Endothelial cell (in vitro differentiated cells): ENCODE measurements at regions not wholly inside any gene's neighbourhood (a gene's known extent, or its start where the extent isn't known, plus 50 kb on each side); places are given as distances from the start of the nearest gene placed in this dataset.
"Not testable (repeated sequence)": the region's sequence is repeated elsewhere in the genome, so short reads cannot be mapped to it uniquely, and the experiment has no call there.

ENCODE experiments used
- DNase-seq: peaks from one replicate; pipeline ENCODE4 v3.0.0; 2021; ENCODE audit warnings: low spot score
- H3K27ac Mint-ChIP-seq: one replicate; pipeline ENCODE4 v1.8.0; 2021; ENCODE audit warnings: mixed read lengths, inconsistent platforms; ENCODE audit not compliant: unreplicated experiment
- H3K27me3 Mint-ChIP-seq: one replicate; pipeline ENCODE4 v1.8.0; 2021; ENCODE audit warnings: mild to moderate bottlenecking, moderate library complexity, mixed read lengths, inconsistent platforms; ENCODE audit not compliant: unreplicated experiment
- H3K36me3 Mint-ChIP-seq: one replicate; pipeline ENCODE4 v1.8.0; 2021; ENCODE audit warnings: mild to moderate bottlenecking, low read depth, mixed read lengths, inconsistent platforms; ENCODE audit not compliant: unreplicated experiment
- H3K4me1 Mint-ChIP-seq: one replicate; pipeline ENCODE4 v1.8.0; 2021; ENCODE audit warnings: mild to moderate bottlenecking, mixed read lengths, inconsistent platforms; ENCODE audit not compliant: unreplicated experiment
- H3K4me3 Mint-ChIP-seq: one replicate; pipeline ENCODE4 v1.8.0; 2021; ENCODE audit warnings: mild to moderate bottlenecking, mixed read lengths, inconsistent platforms; ENCODE audit not compliant: unreplicated experiment
- H3K9me3 Mint-ChIP-seq: one replicate; pipeline ENCODE4 v1.8.0; 2021; ENCODE audit warnings: mixed read lengths, inconsistent platforms; ENCODE audit not compliant: unreplicated experiment

- H3K27ac Mint-ChIP-seq, H3K4me1 Mint-ChIP-seq, H3K9me3 Mint-ChIP-seq, H3K27me3 Mint-ChIP-seq, DNase-seq, H3K4me3 Mint-ChIP-seq, H3K36me3 Mint-ChIP-seq: not testable (repeated sequence)
Observed at GRCh38 chr15:21174761-21175160, 265.5 kb downstream of the POTEB3 start.

- H3K27me3 Mint-ChIP-seq, DNase-seq, H3K27ac Mint-ChIP-seq, H3K36me3 Mint-ChIP-seq, H3K9me3 Mint-ChIP-seq, H3K4me3 Mint-ChIP-seq, H3K4me1 Mint-ChIP-seq: not testable (repeated sequence)
Observed at GRCh38 chr15:21151203-21151966, 285.3 kb upstream of the POTEB2 start.

- not testable (repeated sequence) for H3K4me1 Mint-ChIP-seq, H3K27ac Mint-ChIP-seq, H3K4me3 Mint-ChIP-seq, H3K36me3 Mint-ChIP-seq, H3K9me3 Mint-ChIP-seq, H3K27me3 Mint-ChIP-seq, DNase-seq
Observed at GRCh38 chr15:21148136-21148535, 282.0 kb upstream of the POTEB2 start.

- not testable (repeated sequence) for DNase-seq, H3K27me3 Mint-ChIP-seq, H3K4me1 Mint-ChIP-seq, H3K36me3 Mint-ChIP-seq, H3K9me3 Mint-ChIP-seq, H3K27ac Mint-ChIP-seq, H3K4me3 Mint-ChIP-seq
Observed at GRCh38 chr15:21133893-21134292, 267.8 kb upstream of the POTEB2 start.

GRCh38 chr15:21112271-21113053, 246.3 kb upstream of the POTEB2 start:
- H3K4me1 Mint-ChIP-seq, H3K4me3 Mint-ChIP-seq, H3K27ac Mint-ChIP-seq, H3K36me3 Mint-ChIP-seq, H3K27me3 Mint-ChIP-seq, DNase-seq, H3K9me3 Mint-ChIP-seq: not testable (repeated sequence)

- not testable (repeated sequence) for H3K27ac Mint-ChIP-seq, H3K9me3 Mint-ChIP-seq, H3K4me1 Mint-ChIP-seq, H3K4me3 Mint-ChIP-seq, H3K27me3 Mint-ChIP-seq, H3K36me3 Mint-ChIP-seq
- peak; percentile 7 for DNase-seq
Observed at GRCh38 chr15:21111861-21112260, 245.7 kb upstream of the POTEB2 start.

- not testable (repeated sequence) for H3K36me3 Mint-ChIP-seq, DNase-seq, H3K27me3 Mint-ChIP-seq, H3K4me1 Mint-ChIP-seq, H3K4me3 Mint-ChIP-seq, H3K9me3 Mint-ChIP-seq, H3K27ac Mint-ChIP-seq
Observed at GRCh38 chr15:21111172-21111571, 245.1 kb upstream of the POTEB2 start.

- not testable (repeated sequence) for H3K4me3 Mint-ChIP-seq, H3K27ac Mint-ChIP-seq, H3K36me3 Mint-ChIP-seq, H3K9me3 Mint-ChIP-seq, H3K4me1 Mint-ChIP-seq, H3K27me3 Mint-ChIP-seq
- DNase-seq: peak; percentile 8
Observed at GRCh38 chr15:21110187-21110804, 244.2 kb upstream of the POTEB2 start.

- H3K4me3 Mint-ChIP-seq, DNase-seq, H3K36me3 Mint-ChIP-seq, H3K9me3 Mint-ChIP-seq, H3K27me3 Mint-ChIP-seq, H3K27ac Mint-ChIP-seq, H3K4me1 Mint-ChIP-seq: not testable (repeated sequence)
Observed at GRCh38 chr15:21108384-21108783, 242.3 kb upstream of the POTEB2 start.

GRCh38 chr15:21107399-21108381, 241.6 kb upstream of the POTEB2 start:
- H3K36me3 Mint-ChIP-seq, H3K27ac Mint-ChIP-seq, H3K9me3 Mint-ChIP-seq, H3K27me3 Mint-ChIP-seq, H3K4me1 Mint-ChIP-seq, DNase-seq, H3K4me3 Mint-ChIP-seq: not testable (repeated sequence)

- H3K36me3 Mint-ChIP-seq, H3K27ac Mint-ChIP-seq, DNase-seq, H3K4me1 Mint-ChIP-seq, H3K4me3 Mint-ChIP-seq, H3K27me3 Mint-ChIP-seq, H3K9me3 Mint-ChIP-seq: not testable (repeated sequence)
Observed at GRCh38 chr15:21096599-21096998, 230.5 kb upstream of the POTEB2 start.
